ENCODE measurements at regions not wholly inside any gene's neighbourhood (a gene's known extent, or its start where the extent isn't known, plus 50 kb on each side); places are given as distances from the start of the nearest gene placed in this dataset.
"Not testable (repeated sequence)": the region's sequence is repeated elsewhere in the genome, so short reads cannot be mapped to it uniquely, and the experiment has no call there.

GRCh38 chr4:188433741-188434315 is 294.6 kb downstream of the TRIML1 start:
- H3K9me3 ChIP-seq (ENCODE audit: control insufficient read depth, insufficient read depth, low read length) = peaks cover 3% of the 10 kb centered on the region; the same call in 1 of the 2 replicates
- no peak overlapping the region for H3K4me3 ChIP-seq (ENCODE audit: low read depth, low read length)
- no peak for DNase-seq (ENCODE audit: low read depth, low spot score)
- no peak for TF ChIP-seq CTCF (IDR thresholded peaks at IDR 0.05; ENCODE audit: low read depth, low read length)
- H3K27me3 ChIP-seq (ENCODE audit: control insufficient read depth, insufficient read depth, low read length) = no peaks in the 10 kb centered on the region
- POLR2A ChIA-PET = no interaction called here
- CTCF ChIA-PET = no interaction called here
- no peak overlapping the region for H3K27ac ChIP-seq (ENCODE audit: low read depth, low read length)

- ChIA-PET POLR2A (no interaction called here), CTCF (no interaction called here)
- Histone ChIP-seq H3K27me3 (ENCODE audit: control insufficient read depth, insufficient read depth, low read length) (no peaks in the 10 kb centered on the region), H3K4me3 (ENCODE audit: low read depth, low read length) (no peak overlapping the region), H3K27ac (ENCODE audit: low read depth, low read length) (no peak overlapping the region), H3K9me3 (ENCODE audit: control insufficient read depth, insufficient read depth, low read length) (peaks cover 3% of the 10 kb centered on the region; the same call in 1 of the 2 replicates)
- no peak for TF ChIP-seq CTCF (IDR thresholded peaks at IDR 0.05; ENCODE audit: low read depth, low read length)
- no peak for DNase-seq (ENCODE audit: low read depth, low spot score)
These were observed 295.4 kb downstream of the TRIML1 start for GRCh38 chr4:188434643-188435042.

GRCh38 chr4:188435381-188435780 is 296.1 kb downstream of the TRIML1 start:
- Histone ChIP-seq H3K4me3 (ENCODE audit: low read depth, low read length) (no peak overlapping the region), H3K9me3 (ENCODE audit: control insufficient read depth, insufficient read depth, low read length) (peaks cover 6% of the 10 kb centered on the region; the same call in 1 of the 2 replicates), H3K27me3 (ENCODE audit: control insufficient read depth, insufficient read depth, low read length) (no peaks in the 10 kb centered on the region), H3K27ac (ENCODE audit: low read depth, low read length) (no peak overlapping the region)
- TF ChIP-seq CTCF (IDR thresholded peaks at IDR 0.05; ENCODE audit: low read depth, low read length) = no peak
- DNase-seq (ENCODE audit: low read depth, low spot score) = no peak
- CTCF ChIA-PET = no interaction called here
- POLR2A ChIA-PET = no interaction called here

- ChIA-PET POLR2A (no interaction called here), CTCF (no interaction called here)
- Histone ChIP-seq H3K27me3 (ENCODE audit: control insufficient read depth, insufficient read depth, low read length) (no peaks in the 10 kb centered on the region), H3K4me3 (ENCODE audit: low read depth, low read length) (no peak overlapping the region), H3K27ac (ENCODE audit: low read depth, low read length) (no peak overlapping the region), H3K9me3 (ENCODE audit: control insufficient read depth, insufficient read depth, low read length) (peaks cover 6% of the 10 kb centered on the region; the same call in 1 of the 2 replicates)
- DNase-seq (ENCODE audit: low read depth, low spot score) = no peak
- no peak for TF ChIP-seq CTCF (IDR thresholded peaks at IDR 0.05; ENCODE audit: low read depth, low read length)
These were observed 298.3 kb downstream of the TRIML1 start for GRCh38 chr4:188437535-188437934.

- H3K27me3 ChIP-seq (ENCODE audit: control insufficient read depth, insufficient read depth, low read length); H3K9me3 ChIP-seq (ENCODE audit: control insufficient read depth, insufficient read depth, low read length); H3K27ac ChIP-seq (ENCODE audit: low read depth, low read length); POLR2A ChIA-PET; CTCF ChIA-PET; DNase-seq (ENCODE audit: low read depth, low spot score); H3K4me3 ChIP-seq (ENCODE audit: low read depth, low read length): not testable (repeated sequence)
These were observed 299.2 kb downstream of the TRIML1 start for GRCh38 chr4:188438391-188438824.

Data from AG04450 (cell line).